Fibroblast of mammary gland (primary cell): ENCODE measurements at regions not wholly inside any gene's neighbourhood (a gene's known extent, or its start where the extent isn't known, plus 50 kb on each side); places are given as distances from the start of the nearest gene placed in this dataset.
"Not testable (repeated sequence)": the region's sequence is repeated elsewhere in the genome, so short reads cannot be mapped to it uniquely, and the experiment has no call there.

Experiments
- DNase-seq: peaks from one replicate; pipeline ENCODE4 v3.0.0-alpha.2; 2010; ENCODE audit warnings: low read depth
- H3K4me3 ChIP-seq: 2 replicates; pipeline ENCODE4 v1.5.1; 2011; ENCODE audit warnings: low read depth, mild to moderate bottlenecking, low read length, moderate library complexity; ENCODE audit not compliant: control insufficient read depth
- CTCF ChIP-seq: conservative IDR thresholded peaks from 2 replicates; pipeline ENCODE4 v1.5.1; 2011; ENCODE audit warnings: low read depth, low read length, inconsistent platforms; ENCODE audit not compliant: control insufficient read depth, insufficient read depth

DNA sequence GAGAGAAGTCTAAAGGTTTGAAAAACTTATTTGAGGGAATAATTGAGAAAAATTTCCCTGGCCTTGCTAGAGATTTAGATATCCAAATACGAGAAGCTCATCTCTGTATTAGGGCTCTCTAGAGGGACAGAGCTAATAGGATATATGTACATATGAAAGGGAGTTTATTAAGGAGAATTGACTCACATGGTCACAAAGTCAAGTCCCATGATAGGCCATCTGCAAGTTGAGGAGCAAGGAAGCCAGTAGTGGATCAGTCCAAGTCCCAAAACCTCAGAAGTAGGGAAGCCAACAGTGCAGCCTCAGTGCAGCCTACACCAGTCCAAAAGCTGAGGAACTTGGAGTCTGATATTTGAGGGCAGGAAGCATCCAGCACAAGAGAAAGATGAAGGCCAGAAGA lies 126.7 kb downstream of the PJA2 start:
- not testable (repeated sequence) for H3K4me3 ChIP-seq, DNase-seq

DNA sequence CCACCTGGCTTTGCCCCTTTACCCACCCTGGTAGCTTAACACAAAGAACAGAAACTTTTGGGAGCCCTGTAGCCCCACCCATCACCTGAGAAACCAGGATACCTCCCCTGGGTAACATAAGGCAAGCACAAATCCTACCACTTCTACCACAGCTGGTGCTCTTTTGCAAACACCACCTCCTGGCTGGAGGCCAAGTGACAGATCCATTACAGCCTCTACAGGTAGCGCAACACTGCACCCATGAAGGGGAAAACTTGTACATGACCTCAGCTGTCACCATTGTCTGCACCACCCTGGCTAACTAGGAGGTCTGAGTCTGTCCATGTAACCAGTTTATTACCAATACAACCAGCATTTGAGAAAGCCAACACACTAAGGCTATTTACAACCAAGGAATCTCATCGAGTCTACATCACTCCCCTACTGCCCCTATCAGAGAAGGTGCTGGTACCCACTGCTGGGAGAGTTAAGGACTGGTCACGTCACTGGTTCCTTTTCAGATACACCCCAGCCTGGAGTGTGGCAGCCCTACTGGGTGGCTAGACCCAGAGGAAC lies 128.6 kb downstream of the PJA2 start:
- H3K4me3 ChIP-seq: no peak overlapping the region
- DNase-seq: no peak
- no peak for TF ChIP-seq CTCF

DNA sequence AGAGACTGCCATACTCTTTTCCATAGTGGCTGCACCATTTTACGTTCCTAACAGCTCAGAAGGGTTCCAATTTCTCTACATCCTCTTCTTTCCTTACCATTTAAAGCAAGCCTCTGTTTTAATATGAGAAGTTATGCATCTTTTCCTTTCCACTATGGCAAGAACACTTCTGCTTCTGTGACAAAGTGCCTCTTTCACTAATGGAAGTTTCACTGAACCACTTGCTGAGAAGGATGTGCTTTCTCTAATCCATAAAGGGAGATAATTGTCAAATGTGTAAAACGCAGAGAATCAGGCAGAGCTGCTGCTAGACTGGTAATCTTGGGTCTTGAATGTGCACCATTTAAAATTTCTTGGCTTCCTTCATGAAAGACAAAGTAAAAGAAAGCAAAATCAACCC lies 131.6 kb downstream of the PJA2 start:
- no peak for DNase-seq

GRCh38 chr5:109275919-109276318 lies 133.9 kb downstream of the PJA2 start:
- TF ChIP-seq CTCF: no peak
- H3K4me3 ChIP-seq: no peak overlapping the region
- no peak for DNase-seq

More for the DNA sequence above, 131.6 kb downstream of the PJA2 start:
- no peak for TF ChIP-seq CTCF
- no peak overlapping the region for H3K4me3 ChIP-seq

GRCh38 chr5:109273594-109273993 lies 136.2 kb downstream of the PJA2 start:
- DNase-seq: no peak
- no peak for TF ChIP-seq CTCF
- no peak overlapping the region for H3K4me3 ChIP-seq

GRCh38 chr5:109267283-109267682 lies 142.5 kb downstream of the PJA2 start:
- no peak for TF ChIP-seq CTCF

DNA sequence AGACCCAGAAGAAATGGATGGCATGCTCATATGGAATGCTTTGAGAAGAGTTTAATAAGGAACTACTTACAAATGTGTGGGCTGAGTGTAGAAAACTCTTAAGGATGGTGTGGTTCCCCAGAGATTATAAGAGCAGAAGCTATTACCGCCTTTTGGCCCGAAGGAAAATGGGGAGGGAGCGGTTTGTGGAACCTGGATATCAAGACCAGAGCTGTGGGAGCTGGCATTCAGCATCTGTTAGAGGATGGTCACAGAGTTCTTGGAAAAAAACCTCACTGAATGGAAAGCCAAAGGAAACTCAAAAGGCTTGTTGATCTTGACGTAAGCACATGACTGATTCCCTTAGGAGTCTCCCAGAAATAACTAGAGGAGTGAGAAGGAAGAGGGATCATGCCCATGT lies 151.0 kb downstream of the PJA2 start:
- TF ChIP-seq CTCF: no peak
- DNase-seq: no peak
- no peak overlapping the region for H3K4me3 ChIP-seq

More at GRCh38 chr5:109267283-109267682, 142.5 kb downstream of the PJA2 start:
- no peak for DNase-seq
- H3K4me3 ChIP-seq: no peak overlapping the region
